ENCODE measurements at regions not wholly inside any gene's neighbourhood (a gene's known extent, or its start where the extent isn't known, plus 50 kb on each side); places are given as distances from the start of the nearest gene placed in this dataset.

- TF ChIP-seq CTCF (IDR thresholded peaks at IDR 0.05; ENCODE audit: borderline replicate concordance, insufficient read depth, low read depth, low read length), result no peak
- H3K4me3 ChIP-seq (ENCODE audit: low read depth, low read length), result no peak overlapping the region
Measured at GRCh38 chr22:49119551-49119952, 708.1 kb downstream of the BRD1 start.

DNA sequence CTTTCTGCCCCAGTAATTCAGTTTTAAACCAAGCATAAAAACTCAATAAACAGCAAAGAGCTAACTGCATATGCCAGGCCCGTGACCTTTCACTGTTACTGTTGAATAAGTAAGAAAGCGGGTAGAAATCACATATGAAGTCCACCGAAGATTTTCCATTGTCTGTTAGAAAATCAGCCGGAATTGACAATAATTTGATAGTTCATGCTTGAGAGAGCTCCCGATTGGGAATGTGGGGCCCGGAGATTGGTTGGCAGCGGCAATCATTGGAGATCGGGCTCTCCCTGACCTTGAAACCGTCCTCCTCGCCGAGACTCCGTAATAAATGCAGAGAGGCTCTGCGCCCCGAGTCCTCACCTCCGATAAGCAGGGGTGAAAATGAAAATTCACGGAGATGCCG is 709.6 kb downstream of the BRD1 start:
- no peak for TF ChIP-seq CTCF (IDR thresholded peaks at IDR 0.05; ENCODE audit: borderline replicate concordance, insufficient read depth, low read depth, low read length)
- no peak overlapping the region for H3K4me3 ChIP-seq (ENCODE audit: low read depth, low read length)

- H3K4me3 ChIP-seq (ENCODE audit: low read depth, low read length), result no peak overlapping the region
- TF ChIP-seq CTCF (IDR thresholded peaks at IDR 0.05; ENCODE audit: borderline replicate concordance, insufficient read depth, low read depth, low read length), result no peak
Measured at GRCh38 chr22:49117486-49117885, 710.2 kb downstream of the BRD1 start.

DNA sequence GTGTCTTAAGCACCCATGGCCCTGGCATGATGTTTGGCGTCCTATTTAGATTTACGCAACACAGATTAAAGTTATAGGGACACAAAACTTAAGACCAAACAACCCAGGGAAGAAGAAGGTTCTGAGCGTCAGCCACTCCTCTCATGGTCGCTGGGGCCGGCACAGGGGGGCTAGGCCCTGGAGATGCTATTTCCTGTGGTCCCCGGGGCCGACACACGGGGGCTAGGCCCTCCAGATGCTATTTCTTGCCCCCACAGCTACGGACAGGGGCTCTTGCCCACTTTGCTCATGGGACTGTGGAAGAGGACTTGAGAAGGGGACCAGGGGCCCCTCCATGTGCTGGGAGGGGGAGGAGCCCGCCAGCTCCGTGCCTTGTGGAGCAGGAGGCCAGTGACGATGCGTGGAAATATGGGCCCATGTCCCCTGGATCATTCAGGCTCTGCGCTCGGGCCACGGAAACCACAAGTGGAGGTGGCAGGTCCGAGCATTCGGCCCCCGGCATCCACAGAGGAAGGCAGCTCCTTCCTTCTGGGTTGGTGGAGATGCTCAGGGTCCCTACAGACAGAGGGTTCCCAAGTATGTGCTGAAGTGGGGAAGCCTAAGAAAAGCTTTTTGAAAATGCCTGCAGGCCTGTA is 711.1 kb downstream of the BRD1 start:
- TF ChIP-seq CTCF (IDR thresholded peaks at IDR 0.05; ENCODE audit: borderline replicate concordance, insufficient read depth, low read depth, low read length), result no peak
- H3K4me3 ChIP-seq (ENCODE audit: low read depth, low read length), result no peak overlapping the region

DNA sequence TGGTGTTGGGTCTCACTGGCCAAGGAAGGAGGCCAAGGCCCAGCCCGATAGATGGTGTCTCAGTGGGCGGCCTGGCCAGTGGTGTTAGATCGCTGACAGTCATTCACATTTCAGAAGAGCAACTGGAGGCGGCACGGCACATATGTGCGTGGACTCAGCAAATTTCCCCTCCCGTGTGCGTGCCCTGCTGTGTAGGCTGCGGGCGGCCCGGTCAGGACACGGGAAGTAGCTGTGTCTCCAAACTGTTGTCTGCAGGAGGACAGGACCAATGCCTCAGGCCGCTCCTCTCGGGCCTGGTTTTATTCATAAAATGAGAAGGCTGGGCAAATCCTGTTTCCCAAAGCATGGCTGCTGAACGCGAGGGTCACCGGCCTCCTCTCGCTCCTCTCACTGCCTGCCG is 711.7 kb downstream of the BRD1 start:
- H3K4me3 ChIP-seq (ENCODE audit: low read depth, low read length), result no peak overlapping the region
- no peak for TF ChIP-seq CTCF (IDR thresholded peaks at IDR 0.05; ENCODE audit: borderline replicate concordance, insufficient read depth, low read depth, low read length)

GRCh38 chr22:49115197-49115596 is 712.5 kb downstream of the BRD1 start:
- H3K4me3 ChIP-seq (ENCODE audit: low read depth, low read length), result no peak overlapping the region
- no peak for TF ChIP-seq CTCF (IDR thresholded peaks at IDR 0.05; ENCODE audit: borderline replicate concordance, insufficient read depth, low read depth, low read length)

DNA sequence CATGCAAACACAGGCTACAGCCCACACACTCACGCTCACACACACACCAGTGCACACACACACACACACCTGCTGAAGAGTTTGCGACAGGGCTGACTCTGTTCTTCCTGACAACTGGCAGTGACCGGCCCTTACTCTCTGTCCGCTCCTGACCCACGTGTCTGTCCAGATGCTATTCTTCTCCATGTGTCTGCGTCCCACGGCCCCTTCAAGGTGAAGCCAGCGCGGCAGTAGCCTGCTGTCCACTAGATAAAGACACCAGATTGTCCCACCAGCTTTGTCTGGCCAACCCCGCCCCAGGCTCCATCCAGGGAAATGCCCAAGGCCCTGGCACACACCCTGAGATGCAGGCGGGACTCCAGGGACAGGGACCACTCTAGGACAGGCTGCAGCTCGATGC is 713.9 kb downstream of the BRD1 start:
- H3K4me3 ChIP-seq (ENCODE audit: low read depth, low read length), result no peak overlapping the region
- no peak for TF ChIP-seq CTCF (IDR thresholded peaks at IDR 0.05; ENCODE audit: borderline replicate concordance, insufficient read depth, low read depth, low read length)
